Mucosa of stomach (tissue), 1 donor: ENCODE measurements at regions not wholly inside any gene's neighbourhood (a gene's known extent, or its start where the extent isn't known, plus 50 kb on each side); places are given as distances from the start of the nearest gene placed in this dataset.
"Not testable (repeated sequence)": the region's sequence is repeated elsewhere in the genome, so short reads cannot be mapped to it uniquely, and the experiment has no call there.

Source experiments
- H3K27me3 ChIP-seq: one replicate; pipeline ENCODE4 v1.7.0; 2013; ENCODE audit warnings: mild to moderate bottlenecking, low read length; ENCODE audit not compliant: control insufficient read depth, insufficient read depth
- H3K36me3 ChIP-seq: one replicate; pipeline ENCODE4 v1.7.0; 2013; ENCODE audit warnings: low read length; ENCODE audit not compliant: control insufficient read depth, insufficient read depth
- H3K4me1 ChIP-seq: one replicate; pipeline ENCODE4 v1.7.0; 2013; ENCODE audit warnings: mild to moderate bottlenecking, low read length; ENCODE audit not compliant: control insufficient read depth, insufficient read depth
- H3K4me3 ChIP-seq: one replicate; pipeline ENCODE4 v1.7.0; 2013; ENCODE audit warnings: low read length
- H3K9ac ChIP-seq: one replicate; pipeline ENCODE4 v1.7.0; 2013; ENCODE audit warnings: mild to moderate bottlenecking, low read length, moderate library complexity
- H3K9me3 ChIP-seq: one replicate; pipeline ENCODE4 v1.7.0; 2013; ENCODE audit warnings: mild to moderate bottlenecking, low read length, moderate library complexity; ENCODE audit not compliant: control insufficient read depth
- donor health status: Pancreatic carcinoma.

DNA sequence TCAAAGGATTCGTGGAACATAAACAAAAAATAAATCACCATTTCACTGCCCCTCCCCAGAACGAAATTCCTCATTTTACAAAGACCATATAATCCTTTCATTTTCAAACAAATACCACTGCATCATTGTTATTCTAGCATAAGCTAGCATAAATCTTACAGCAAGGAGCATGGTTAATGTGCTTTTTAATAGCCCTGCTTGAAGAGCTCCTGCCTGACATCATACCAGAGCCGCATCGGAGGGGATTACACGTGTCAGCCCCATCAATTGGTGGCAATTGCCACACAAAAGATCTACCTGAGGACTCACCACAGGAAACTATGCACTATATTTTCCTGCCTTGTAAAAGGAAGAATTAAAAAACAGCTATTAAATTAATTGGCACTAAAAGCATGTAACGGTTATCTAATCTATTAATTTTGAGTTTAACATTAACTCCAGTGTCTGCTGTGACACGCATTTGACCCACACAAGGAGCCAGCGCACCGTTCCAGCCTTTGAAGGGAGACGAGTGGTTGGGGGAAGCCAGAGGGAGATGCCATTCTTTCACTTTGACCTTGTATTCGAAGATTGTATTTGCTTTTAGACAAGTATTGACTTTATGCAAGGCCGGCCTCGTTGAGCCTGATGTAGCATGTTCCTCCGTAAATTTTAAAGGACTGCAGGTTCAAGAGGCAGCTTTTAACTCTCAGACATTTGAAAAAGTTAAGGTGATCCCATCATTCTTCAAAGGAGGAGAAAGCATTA, 261.1 kb upstream of the RNF32 start:
- Histone ChIP-seq H3K36me3 (no peaks in the 10 kb centered on the region), H3K4me1 (peaks cover 13% of the 10 kb centered on the region), H3K9ac (no peak overlapping the region), H3K27me3 (no peaks in the 10 kb centered on the region), H3K9me3 (no peaks in the 10 kb centered on the region), H3K4me3 (no peak overlapping the region)

DNA sequence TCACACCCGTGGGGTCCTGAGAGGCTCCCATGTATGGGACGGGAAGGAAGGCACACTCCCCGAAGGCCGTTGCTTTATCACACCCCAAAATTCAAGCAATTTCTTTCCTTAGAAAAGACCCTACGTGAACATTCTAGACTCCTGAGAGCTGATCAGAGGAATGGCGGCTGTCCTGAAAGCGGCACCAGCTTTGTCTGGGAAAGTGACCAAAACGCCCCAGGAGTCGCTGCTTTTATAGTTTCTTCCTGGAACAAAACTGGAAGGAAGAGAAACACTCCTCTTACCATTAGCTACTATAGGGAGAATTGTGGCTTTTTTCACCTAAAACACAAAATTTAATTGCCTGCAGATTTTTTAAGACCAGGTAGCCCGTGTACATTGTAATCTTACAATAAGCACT, 261.8 kb upstream of the RNF32 start:
- no peaks in the 10 kb centered on the region for H3K36me3 ChIP-seq
- peaks cover 13% of the 10 kb centered on the region for H3K4me1 ChIP-seq
- H3K27me3 ChIP-seq, result no peaks in the 10 kb centered on the region
- no peak overlapping the region for H3K4me3 ChIP-seq
- H3K9me3 ChIP-seq, result no peaks in the 10 kb centered on the region
- no peak overlapping the region for H3K9ac ChIP-seq

DNA sequence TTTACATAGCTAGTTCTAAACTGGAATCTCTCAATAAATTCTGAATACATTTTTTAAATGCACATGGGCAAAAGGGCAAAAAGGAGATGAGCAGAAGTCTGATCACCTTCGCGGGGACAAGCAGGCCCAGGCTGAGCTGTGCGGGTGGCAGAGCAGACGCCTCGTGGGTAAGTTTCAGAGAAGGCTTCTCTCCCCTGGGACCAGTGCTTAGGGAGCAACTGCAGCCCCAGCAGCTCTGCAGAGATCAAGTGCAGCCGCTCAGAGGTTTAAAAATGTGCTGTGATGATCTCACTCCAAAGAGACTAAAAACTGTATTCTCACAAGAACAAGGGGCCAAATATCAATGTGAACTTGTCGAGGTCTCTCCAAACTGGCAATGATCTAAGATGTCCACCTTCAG, 264.3 kb upstream of the RNF32 start:
- Histone ChIP-seq H3K9me3 (no peaks in the 10 kb centered on the region), H3K9ac (no peak overlapping the region), H3K27me3 (no peaks in the 10 kb centered on the region), H3K4me3 (no peak overlapping the region), H3K36me3 (no peaks in the 10 kb centered on the region), H3K4me1 (peaks cover 13% of the 10 kb centered on the region)

DNA sequence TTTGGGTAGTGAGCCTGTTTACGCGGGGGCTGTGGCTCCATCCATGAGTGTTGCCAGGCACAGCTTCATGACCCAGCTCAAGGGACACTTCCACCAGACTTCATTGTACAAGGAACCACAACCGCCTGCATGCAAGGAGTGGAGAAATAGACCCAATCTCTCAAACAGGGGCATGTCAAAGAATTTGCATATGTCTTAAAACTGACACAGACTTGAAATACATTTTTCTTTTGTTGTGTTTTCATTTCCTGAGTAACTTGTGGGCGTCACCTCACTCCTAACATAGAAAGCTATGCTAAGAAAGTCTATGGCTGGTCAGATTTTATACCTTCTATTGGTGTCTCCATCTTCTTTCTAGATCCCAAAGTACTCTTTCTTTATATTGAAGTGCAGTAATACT, 266.2 kb upstream of the RNF32 start:
- H3K4me1 ChIP-seq, result peaks cover 5% of the 10 kb centered on the region
- no peaks in the 10 kb centered on the region for H3K36me3 ChIP-seq
- H3K9ac ChIP-seq, result no peak overlapping the region
- H3K27me3 ChIP-seq, result no peaks in the 10 kb centered on the region
- H3K9me3 ChIP-seq, result no peaks in the 10 kb centered on the region
- no peak overlapping the region for H3K4me3 ChIP-seq

DNA sequence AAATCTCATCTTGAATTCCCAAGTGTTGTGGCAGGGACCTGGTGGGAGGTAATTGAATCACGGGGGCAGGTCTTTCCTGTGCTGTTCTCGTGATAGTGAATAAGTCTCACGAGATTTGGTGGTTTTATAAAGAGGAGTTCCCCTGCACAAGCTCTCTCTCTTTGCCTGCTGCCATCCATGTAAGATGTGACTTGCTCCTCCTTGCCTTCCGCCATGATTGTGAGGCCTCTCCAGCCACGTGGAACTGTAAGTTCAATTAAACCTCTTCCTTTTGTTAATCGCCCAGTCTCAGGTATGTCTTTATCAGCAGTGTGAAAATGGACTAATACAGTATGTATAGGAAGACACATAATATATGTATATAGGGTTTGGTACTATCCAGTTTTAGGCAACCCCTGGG, 270.6 kb upstream of the RNF32 start:
- H3K36me3 ChIP-seq, H3K4me1 ChIP-seq, H3K9ac ChIP-seq, H3K4me3 ChIP-seq, H3K9me3 ChIP-seq, H3K27me3 ChIP-seq: not testable (repeated sequence)

DNA sequence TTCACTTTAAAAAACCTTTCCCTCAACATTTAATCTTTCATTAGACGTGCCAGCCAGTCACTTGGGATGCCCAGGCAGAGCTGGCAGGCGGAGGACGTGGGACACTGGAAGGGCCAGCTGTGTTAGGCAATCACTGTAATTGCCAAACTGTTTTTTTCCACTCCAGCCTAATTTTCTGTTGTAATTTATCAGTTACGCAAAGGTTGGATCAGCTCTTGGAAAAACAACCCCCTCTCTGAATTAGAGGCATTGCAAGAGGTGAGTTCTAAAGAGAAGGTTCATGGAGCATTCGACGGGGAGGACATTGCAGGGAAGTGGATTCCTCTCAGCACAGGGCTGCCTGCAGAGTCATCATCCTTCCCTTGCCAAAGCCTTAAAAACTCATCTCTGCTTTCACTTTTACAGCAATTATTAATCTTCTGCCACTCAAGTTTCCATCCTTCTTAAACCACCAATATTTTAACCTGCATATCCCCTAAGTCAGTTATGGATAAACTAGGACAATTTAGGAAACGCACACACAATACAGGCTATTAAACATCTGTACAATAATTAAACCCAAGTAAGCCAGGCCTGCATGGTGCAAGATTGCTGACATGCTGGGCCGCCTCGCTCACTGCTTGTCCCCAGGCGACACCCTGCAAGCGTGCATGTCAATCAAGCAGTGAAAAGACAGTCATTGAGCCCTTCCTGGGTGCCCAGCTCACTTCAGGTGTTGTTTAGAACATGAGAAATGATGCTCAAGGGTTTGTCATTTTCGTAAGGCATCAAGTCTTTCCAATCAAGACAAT, 272.3 kb upstream of the RNF32 start:
- H3K27me3 ChIP-seq, result no peaks in the 10 kb centered on the region
- H3K36me3 ChIP-seq, result no peaks in the 10 kb centered on the region
- no peak overlapping the region for H3K9ac ChIP-seq
- no peak overlapping the region for H3K4me3 ChIP-seq
- H3K4me1 ChIP-seq, result no peaks in the 10 kb centered on the region
- no peaks in the 10 kb centered on the region for H3K9me3 ChIP-seq

DNA sequence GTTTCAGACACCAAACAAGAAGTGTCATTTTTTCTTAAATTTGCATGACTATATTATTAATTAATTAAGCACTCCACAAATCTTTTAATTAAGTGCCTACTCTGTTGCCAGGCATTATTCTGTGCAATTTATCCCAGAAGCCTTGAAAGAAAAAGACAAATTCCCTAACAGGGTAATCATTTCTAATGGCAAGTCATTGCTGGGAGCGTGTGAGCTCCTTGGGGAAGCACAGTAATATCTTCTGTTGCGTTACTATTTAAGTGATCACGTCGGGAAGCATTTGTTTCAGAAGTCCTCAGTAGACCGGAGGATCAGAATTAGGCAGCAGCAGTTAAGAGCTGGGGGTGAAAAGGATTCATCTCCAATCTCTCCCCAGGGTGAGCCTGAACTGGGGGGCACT, 276.8 kb upstream of the RNF32 start:
- Histone ChIP-seq H3K4me1 (no peaks in the 10 kb centered on the region), H3K9ac (no peak overlapping the region), H3K9me3 (no peaks in the 10 kb centered on the region), H3K4me3 (no peak overlapping the region), H3K27me3 (no peaks in the 10 kb centered on the region), H3K36me3 (no peaks in the 10 kb centered on the region)

DNA sequence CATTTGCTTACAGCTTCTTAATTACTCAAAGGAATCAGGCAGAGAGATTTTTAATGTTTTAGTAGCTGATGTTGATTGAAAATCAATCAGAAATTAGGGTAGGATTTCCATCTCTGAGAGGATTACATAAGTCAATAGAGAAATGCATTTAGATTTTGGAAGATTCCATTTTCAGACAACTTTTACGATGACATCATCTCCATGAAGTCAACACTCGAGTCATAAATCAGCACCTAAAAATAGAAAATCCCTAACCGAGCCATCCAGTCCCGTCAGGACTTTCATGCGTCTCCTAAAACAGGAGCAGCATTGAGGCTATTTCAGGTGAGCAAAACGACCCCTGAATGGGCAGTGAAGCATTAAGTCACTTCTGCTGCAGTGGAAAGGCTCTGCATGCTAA, 279.7 kb upstream of the RNF32 start:
- H3K27me3 ChIP-seq, result no peaks in the 10 kb centered on the region
- no peaks in the 10 kb centered on the region for H3K36me3 ChIP-seq
- no peaks in the 10 kb centered on the region for H3K4me1 ChIP-seq
- no peak overlapping the region for H3K9ac ChIP-seq
- H3K4me3 ChIP-seq, result no peak overlapping the region
- no peaks in the 10 kb centered on the region for H3K9me3 ChIP-seq

DNA sequence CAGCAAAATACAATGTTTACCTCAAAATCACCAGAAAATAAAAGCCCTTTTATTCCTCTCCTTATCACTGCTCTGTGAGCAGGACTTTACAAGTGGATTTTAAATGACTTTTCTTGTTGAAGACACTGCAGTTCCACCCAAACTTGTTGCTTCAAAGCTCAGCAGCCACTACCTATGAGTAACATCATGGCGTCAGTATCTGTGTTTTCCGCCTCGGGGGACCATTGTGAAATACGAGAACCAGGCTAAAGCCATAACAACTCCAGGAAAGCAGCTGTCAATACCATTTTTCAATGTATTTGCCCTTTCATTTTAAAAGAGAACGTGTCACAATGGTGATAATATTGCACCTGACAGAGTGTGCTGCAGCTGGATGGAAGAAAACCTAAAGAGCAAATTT, 284.0 kb upstream of the RNF32 start:
- H3K9me3 ChIP-seq, result no peaks in the 10 kb centered on the region
- H3K9ac ChIP-seq, result no peak overlapping the region
- no peaks in the 10 kb centered on the region for H3K36me3 ChIP-seq
- no peaks in the 10 kb centered on the region for H3K4me1 ChIP-seq
- H3K4me3 ChIP-seq, result no peak overlapping the region
- H3K27me3 ChIP-seq, result no peaks in the 10 kb centered on the region

DNA sequence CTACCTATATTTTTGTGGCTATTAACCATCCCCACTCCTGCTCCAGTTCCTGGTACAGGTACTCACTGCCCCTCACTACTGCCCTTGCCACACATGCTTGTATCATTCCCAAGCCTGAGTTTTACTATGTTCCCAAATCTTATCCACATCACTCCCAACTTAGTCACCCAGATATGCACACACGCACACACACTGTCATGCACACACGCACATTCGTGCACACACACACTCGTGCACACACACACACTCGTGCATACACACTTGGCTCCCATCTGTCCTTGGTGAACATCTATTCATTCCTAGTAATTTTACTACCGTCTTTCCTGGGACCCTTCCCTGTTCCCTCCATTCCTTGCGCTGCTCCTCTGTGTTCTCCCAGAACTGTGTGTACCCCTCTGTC, 287.2 kb upstream of the RNF32 start:
- Histone ChIP-seq H3K36me3 (no peaks in the 10 kb centered on the region), H3K27me3 (no peaks in the 10 kb centered on the region), H3K9ac (no peak overlapping the region), H3K4me3 (no peak overlapping the region), H3K4me1 (no peaks in the 10 kb centered on the region), H3K9me3 (no peaks in the 10 kb centered on the region)

DNA sequence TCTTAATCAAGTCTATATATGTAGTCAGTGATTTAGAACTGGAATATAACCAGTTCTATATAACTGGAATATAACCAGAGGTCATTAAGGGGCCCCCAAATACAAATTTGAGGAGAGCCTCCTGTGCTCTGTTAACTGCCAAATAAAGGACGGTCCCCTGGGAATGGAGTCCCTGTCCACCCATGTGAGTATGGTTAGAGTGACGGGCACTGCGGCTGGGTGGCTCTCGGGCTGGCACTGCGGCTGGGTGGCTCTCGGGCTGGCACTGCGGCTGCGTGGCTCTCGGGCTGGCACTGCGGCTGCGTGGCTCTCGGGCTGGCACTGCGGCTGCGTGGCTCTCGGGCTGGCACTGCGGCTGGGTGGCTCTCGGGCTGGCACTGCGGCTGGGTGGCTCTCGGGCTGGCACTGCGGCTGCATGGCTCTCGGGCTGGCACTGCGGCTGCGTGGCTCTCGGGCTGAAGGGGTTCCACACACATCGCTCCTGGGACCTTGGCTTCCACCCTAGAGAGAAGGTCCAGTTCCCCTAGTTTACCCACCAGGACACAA, 292.8 kb upstream of the RNF32 start:
- H3K36me3 ChIP-seq, H3K9me3 ChIP-seq, H3K4me1 ChIP-seq, H3K9ac ChIP-seq, H3K4me3 ChIP-seq, H3K27me3 ChIP-seq: not testable (repeated sequence)

DNA sequence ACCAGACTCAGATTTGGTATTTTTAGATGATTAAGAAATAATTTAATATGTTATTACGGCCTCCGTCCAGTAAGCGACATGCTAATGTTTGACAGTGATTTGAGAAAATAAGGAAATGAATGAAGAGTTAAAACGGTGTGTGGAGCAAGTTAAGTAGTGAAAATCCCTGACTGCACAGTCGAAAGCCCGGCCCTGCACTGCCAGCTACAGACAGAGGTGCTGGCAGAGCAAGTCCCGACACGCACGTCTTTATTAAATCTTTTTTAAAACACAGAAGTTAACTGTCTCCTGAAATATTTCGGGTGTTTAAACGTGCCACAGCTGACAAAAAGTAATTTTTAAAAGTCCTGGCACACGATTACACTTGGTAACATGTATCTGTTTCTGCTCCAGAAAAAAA, 293.4 kb upstream of the RNF32 start:
- Histone ChIP-seq H3K4me3 (no peak overlapping the region), H3K9me3 (no peaks in the 10 kb centered on the region), H3K36me3 (no peaks in the 10 kb centered on the region), H3K27me3 (no peaks in the 10 kb centered on the region), H3K9ac (no peak overlapping the region), H3K4me1 (no peaks in the 10 kb centered on the region)
